NT2/D1 (cell line): ENCODE measurements at regions not wholly inside any gene's neighbourhood (a gene's known extent, or its start where the extent isn't known, plus 50 kb on each side); places are given as distances from the start of the nearest gene placed in this dataset.

Experiments used
- SUZ12 ChIP-seq: IDR thresholded peaks from 2 replicates; pipeline ENCODE4 v1.6.1; 2011; ENCODE audit not compliant: insufficient read length, insufficient read depth; ENCODE audit errors: extremely low read depth
- YY1 ChIP-seq: IDR thresholded peaks from 2 replicates; pipeline ENCODE4 v1.6.1; 2011; ENCODE audit not compliant: insufficient read length, insufficient read depth
- ZNF274 ChIP-seq: IDR thresholded peaks from 2 replicates; pipeline ENCODE4 v1.6.1; 2011; ENCODE audit warnings: mild to moderate bottlenecking, low read depth, low read length

DNA sequence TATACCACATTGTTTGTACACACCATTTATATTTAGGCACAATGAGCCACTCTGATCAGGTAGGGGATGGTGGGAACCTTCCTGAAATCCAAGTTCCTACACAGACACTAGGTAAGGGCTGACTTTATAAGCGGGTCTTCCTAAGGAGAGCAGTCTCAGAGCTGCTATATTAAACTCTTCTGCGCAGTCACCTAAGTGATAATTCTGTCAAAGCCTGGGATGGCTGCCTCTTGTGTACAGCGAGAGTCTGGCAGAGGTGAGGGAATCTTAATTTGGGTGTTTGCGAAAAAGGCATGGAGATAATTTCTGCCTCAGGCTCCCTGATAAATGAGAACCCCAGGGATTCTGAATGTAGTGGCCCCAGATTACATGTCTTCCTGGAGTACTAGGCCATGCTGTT is 113.1 kb downstream of the EDEM1 start:
- TF ChIP-seq ZNF274: no peak
- TF ChIP-seq YY1: no peak
- no peak for TF ChIP-seq SUZ12
